Stimulated activated CD4-positive, alpha-beta T cell treated with anti-CD3 and anti-CD28 coated beads, Interleukin-1b, Interleukin-23, amount 100 ng/mL, for 24 hours (primary cell): ENCODE measurements at regions not wholly inside any gene's neighbourhood (a gene's known extent, or its start where the extent isn't known, plus 50 kb on each side); places are given as distances from the start of the nearest gene placed in this dataset.

Source experiments
- DNase-seq, 4 experiments: peaks; one replicate each; pipeline ENCODE4 v3.0.0-alpha.2; 2020; ENCODE audit warnings: low read depth in 4 of 4, low spot score in 1 of 4

- DNase-seq = no peak
These were observed 227.6 kb upstream of the PPP1R2C start for GRCh38 chrX:43005561-43005960.

GRCh38 chrX:43008356-43008755, 230.4 kb upstream of the PPP1R2C start:
- DNase-seq = no peak

DNA sequence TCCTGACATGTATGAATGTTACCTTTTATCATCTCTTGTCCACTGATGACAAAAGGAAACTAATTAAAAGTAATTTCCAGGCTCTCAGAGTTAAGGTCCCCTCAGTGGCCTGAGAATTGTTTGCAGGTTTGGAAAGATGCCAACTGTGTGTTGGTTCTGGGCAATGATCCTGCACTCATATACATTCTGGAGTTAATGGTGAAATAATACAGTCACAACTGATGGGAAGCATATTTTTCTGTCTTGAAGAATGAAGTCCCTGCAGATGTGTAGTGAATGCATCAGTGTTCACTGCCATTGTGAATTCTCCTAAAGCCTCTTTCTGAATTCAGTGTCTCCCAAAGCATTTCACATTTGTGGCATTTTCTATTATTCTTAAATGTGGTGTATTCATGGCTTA, 238.1 kb upstream of the PPP1R2C start:
- no peak for DNase-seq

DNA sequence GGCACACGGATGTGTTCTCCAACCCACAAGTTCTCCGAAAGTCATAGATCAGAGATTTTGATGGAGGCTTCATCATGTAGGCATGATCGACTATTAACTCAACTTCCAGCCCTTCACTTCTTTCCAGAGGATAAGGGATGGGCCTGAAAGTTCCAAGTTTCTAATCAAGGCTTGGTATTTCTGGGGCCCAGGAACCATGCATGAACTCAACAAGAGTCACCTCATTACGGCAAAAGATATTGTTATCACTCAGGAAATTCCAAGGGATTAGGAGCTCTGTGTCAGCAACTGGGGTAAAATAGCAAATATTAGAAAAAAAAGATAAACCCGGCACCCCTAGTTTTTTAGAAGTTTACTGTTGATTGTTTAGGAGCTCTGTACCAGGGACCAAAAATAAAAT, 240.1 kb upstream of the PPP1R2C start:
- DNase-seq = no peak

DNA sequence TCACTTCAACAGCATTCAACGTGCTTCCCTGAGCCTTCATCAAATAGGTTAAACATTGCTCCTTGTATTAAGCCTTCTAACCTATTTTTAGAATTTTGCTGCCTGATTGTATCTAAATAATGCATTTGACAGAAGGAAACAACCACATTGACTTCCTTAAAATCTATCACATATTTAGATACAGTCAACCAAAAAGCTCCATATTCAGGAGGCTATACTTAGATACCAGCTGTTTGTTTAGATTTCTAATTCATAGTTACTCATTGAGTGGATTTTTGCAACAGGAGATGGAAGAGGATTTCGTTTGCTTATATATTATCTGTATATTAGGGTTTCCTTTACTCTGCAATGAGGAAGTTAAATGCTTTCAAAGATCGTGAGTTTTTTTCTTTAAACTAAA, 241.1 kb upstream of the PPP1R2C start:
- DNase-seq = no peak

DNA sequence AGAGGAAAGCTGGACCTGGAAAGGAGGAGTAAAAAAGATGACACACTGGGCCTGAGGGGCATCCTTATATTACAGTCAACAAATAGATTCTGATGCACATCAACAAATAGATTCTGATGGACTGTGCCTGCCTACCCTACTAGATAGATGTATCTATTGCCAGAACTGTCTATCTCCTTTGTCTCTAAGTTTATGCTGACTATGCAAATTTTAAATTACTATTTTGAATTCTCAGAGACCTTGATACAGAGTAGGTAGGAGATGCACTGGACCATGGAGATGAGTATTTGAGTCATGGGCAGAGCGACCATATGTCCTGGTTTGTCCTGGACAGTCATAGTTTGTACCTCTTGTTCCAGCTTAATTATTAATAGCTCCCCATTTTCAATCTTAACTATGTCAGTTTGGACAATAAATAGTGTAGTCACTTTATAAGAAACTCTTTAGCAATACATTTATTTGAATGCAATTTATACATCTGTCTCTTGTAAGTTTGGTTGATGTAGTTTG, 247.9 kb upstream of the PPP1R2C start:
- no peak for DNase-seq

DNA sequence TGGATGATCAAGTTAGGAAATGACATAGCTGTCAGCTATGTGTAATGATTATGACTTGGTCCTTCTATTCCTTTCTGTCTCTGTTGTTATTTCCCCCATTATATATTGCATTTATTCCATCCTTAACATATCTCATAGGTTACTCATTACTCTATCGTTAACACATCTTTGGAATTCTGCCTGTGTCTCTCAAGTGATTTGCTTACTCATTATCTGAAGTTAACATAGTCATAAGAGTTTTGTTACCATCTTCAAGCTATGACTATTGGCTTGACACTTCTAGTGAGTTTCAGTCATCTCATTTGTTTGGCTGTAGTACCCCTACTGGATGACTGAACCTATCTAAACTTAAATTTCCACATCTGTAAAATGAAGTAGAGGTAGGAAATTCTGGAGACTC, 286.1 kb upstream of the PPP1R2C start:
- no peak for DNase-seq

DNA sequence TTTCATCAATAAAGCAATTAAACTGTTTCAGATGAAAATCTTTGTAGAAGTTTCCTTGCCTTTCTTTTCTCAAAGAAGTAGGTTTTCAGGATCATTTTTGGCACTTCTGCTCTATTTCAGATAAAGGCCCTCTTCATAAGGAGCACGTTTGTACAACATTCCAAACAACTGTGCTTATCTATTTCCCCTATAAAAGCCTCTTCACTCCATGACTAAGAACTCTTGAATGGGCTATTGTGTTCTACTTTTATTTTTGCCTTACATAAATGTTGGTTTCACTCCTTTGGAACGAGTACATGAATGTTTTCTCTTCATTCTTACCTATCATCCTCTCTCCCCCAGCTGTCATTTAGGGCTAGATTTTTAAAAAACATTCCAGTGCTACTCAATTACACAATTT, 288.0 kb upstream of the PPP1R2C start:
- no peak for DNase-seq

DNA sequence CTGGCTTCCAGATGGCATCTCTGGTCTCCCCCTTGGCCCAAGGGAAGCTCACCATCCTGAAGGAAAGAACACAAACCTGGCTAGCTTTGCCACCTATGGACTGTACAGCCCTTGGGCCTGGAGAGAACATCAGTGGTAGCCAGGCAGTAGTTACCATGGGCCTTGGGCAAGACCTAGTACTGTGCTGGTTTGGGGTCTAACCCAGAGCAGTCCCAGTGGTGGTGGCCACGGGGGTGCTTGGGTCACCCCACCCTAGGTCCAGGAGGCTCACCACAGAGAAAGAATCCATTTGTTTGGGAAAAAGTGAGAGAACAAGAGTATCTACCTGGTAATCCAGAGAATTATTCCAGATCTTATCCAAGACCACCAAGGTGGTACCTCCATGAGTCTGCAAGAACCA, 290.7 kb upstream of the PPP1R2C start:
- no peak for DNase-seq

DNA sequence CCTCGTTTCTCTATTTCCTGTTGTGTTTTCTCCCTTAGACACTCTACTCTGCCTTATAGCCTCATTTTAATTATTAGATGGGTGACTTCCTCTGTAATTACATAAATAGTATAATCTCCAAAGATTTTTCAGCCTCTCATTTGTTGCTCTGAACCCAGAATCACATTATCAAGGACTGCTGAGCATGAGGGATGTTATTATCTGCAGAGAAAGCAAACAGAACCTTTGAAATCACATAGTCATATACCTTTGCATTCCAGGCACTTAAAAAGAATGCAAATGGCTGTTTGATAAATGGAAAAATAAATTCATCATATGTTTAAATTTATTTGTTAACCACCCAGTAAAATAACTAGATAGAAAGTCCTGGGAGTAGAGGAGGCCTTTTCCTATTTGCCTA, 305.1 kb upstream of the PPP1R2C start:
- no peak for DNase-seq

- no peak for DNase-seq
These were observed 309.9 kb upstream of the PPP1R2C start for GRCh38 chrX:43087830-43088229.

DNA sequence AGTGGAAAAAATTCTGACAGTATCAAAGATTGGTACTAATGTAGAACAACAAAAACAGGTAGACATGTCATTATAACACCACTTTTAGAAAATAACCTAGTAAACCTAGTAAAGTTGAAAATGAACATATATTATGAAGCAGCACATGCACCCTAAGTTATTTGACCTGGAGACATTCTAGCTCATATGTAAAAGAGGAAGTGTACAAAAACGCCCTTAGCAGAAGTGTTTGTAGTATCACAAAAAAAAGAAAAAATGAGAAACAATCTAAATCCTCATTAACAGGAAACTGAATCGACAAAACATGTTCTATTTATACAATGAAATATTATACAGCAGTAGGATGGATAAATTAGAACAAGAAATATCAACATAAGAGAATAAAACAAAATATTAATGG, 318.9 kb upstream of the PPP1R2C start:
- no peak for DNase-seq

- DNase-seq = no peak
These were observed 328.0 kb upstream of the PPP1R2C start for GRCh38 chrX:43106009-43106408.

- no peak for DNase-seq
These were observed 330.9 kb upstream of the PPP1R2C start for GRCh38 chrX:43108828-43109227.

DNA sequence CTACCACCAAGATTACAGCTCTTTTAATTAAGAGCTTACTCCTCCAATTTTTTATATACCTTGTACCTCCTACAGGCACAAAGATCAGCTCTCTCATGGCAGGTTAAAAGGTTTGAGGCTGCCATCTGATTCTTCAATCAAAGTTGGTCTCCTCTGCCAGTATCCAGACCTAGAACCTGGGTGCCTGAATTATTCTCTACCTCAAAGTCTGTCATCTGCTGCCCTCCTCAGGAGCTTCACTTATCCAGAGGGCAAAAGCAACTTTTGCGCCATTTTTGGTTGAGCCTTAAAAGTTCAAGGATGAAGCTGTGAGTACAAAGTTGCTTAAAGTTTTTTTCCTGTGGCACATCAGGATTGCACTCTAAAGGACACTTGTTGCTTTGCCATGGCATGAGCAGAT, 343.7 kb upstream of the PPP1R2C start:
- DNase-seq = no peak

- DNase-seq = no peak
These were observed 361.7 kb upstream of the PPP1R2C start for GRCh38 chrX:43139645-43140044.

DNA sequence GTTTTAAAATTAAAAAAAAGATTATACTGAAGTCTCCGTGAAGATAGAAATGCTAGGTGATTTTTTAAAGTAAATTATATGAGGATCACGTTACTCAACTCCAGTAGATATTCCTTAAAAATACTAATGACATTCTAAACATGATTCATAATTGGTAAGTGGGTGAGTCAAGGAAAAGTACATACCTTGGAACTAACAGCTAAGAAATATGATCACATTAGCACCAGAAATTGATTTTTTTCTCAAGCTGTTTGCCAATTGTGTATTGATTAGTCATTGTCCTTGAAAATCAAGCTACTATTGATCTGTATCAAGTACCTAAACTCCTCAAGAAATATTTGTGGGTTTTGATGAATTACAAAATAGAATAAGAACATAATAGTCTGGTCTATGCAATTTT, 362.6 kb upstream of the PPP1R2C start:
- no peak for DNase-seq

DNA sequence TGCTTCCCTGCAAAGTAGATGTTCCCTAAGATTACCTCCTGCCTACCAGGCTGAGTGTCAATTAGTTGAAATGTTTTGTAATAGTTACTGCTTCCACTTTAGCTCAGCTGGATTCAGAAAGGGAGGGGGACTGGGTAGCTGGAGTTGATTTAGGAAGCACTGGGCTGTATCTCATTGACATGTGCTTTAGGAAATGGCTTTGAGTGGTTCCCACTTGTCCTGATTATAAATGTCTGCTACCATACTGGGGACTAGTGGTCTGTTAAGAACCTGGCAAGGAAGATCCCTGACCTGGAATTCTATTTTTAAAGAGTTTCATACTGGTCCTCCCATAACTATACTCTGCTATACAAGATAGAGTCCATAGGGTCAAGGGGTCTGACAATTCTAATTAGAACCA, 363.9 kb upstream of the PPP1R2C start:
- no peak for DNase-seq

DNA sequence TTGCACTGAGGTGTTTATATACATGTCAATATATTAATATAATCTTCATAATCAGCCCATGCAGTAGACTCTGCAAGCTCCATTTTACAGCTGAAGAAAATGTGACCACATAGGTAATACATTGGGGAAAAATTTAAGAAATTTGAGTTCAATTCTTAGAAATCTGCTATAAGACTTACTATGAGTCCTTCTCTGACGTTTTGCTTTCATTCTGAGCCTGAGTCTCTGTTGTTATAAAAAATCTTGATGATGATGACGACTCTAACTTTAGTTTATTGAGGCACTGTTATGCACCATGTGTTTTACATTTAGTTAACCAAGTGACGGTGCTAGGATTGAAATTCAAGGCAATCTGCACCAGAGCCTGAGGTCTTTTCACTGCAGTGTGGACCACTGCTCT, 370.3 kb upstream of the PPP1R2C start:
- no peak for DNase-seq

- peak in 1 of 4 experiments; percentile 0 for DNase-seq
These were observed 387.5 kb upstream of the PPP1R2C start for GRCh38 chrX:43165343-43165920.

GRCh38 chrX:43166874-43167273, 388.9 kb upstream of the PPP1R2C start:
- no peak for DNase-seq

- no peak for DNase-seq
These were observed 397.5 kb upstream of the PPP1R2C start for GRCh38 chrX:43175434-43175833.

DNA sequence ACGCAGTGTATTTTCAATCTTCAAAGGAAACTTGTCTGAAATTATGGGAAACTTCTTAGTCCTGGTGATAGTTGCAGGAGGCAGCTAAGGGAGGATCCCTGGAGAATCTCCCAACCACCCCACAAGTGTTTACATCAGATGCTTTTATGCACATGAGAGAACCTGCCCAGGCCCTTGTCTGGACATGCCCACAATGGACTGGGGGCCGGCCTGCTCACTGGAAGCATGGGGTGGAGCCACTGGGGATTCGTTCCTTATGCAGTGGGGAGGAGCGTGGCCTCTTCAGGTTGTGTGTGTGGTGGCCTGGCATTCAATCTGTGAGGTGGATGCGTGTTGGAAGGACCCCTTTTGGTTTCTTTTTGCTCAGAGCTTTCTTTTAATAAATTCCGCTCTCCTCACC, 398.7 kb upstream of the PPP1R2C start:
- no peak for DNase-seq

DNA sequence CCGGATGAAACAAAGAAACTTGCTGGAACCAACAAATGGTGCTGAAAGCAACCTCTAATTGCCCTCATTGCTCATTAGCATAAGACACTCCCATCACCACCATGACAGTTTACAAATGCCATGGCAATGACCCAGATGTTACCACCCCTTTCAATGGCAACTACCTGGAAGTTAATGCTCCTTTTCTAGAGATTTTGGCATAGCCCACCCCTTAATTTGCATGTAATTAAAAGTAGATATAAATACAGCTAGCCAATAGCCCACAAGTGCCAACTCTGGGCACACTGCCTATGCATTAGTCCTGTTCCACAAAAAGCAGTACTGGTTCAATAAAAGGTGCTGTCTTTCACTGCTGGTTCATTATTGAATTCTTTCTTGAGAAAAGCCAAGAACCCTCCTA, 410.3 kb upstream of the PPP1R2C start:
- DNase-seq = no peak
